DMS53 (cell line): ENCODE measurements at regions not wholly inside any gene's neighbourhood (a gene's known extent, or its start where the extent isn't known, plus 50 kb on each side); places are given as distances from the start of the nearest gene placed in this dataset.

Experiments used
- DNase-seq: peaks from one replicate; lab custom pipeline; 2025; lab: John Stamatoyannopoulos, UW

GRCh38 chr6:126091466-126091865 is 105.1 kb downstream of the TRMT11 start:
- no peak for DNase-seq

DNA sequence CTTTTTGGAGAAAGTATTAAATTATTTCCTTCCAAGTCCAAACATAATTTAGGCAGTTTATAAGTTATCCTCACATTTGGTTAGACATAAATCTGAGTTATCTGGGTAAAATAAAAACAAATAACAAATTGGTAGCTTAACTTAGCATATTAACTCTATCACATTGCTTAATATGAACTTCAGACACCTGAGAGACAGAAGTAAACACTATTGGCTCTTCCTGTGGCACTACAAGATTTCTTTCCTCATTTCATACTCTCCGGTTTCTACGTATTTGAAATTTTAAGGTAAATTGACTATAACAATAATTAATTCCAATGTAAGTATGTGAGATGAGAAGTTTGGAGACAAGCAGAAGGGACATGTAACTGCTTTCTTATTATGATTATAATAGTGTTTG is 106.8 kb downstream of the TRMT11 start:
- DNase-seq = no peak

- DNase-seq = no peak
Measured at GRCh38 chr6:126094411-126094810, 108.1 kb downstream of the TRMT11 start.

- no peak for DNase-seq
Measured at GRCh38 chr6:126100386-126100785, 114.0 kb downstream of the TRMT11 start.

DNA sequence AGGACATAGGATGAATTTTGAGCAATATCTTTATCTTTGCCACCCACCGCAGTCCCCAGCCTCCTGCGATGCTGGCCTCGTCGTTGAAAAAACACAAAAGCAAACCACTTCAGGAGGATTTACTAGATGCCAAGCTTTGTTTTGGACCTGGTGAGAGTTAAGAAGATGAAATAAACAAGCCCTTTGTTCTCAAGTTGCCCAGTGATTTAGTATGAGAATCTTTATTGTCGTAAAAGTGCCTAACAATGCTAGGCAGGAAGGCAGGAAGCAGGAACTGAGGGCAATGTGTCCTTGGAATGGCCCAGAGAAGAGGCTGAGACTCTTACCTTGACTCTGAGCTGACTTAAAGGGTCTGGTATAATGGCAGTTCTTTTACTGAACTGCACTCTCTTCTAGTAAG is 116.0 kb downstream of the TRMT11 start:
- no peak for DNase-seq

DNA sequence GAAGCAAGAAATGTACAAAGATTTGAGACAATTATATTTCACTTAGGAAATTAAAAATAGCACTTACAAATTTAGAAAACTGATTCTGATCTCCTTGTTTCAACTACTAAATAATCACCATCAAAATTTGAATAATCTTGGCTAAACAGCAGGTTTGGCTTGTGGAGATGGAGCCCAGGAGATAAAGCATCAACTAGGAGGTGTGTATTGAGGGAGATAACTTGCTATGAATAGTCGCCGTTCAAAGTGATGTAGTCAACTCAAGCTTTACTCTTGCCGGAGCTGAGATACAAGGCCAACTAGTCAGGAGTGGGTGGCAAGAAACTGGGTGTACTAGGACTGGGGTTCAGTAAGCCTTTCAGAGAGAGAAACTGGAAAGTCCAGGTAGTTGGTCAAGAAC is 117.7 kb downstream of the TRMT11 start:
- DNase-seq = no peak

GRCh38 chr6:126107475-126108166 is 121.3 kb downstream of the TRMT11 start:
- DNase-seq = no peak

DNA sequence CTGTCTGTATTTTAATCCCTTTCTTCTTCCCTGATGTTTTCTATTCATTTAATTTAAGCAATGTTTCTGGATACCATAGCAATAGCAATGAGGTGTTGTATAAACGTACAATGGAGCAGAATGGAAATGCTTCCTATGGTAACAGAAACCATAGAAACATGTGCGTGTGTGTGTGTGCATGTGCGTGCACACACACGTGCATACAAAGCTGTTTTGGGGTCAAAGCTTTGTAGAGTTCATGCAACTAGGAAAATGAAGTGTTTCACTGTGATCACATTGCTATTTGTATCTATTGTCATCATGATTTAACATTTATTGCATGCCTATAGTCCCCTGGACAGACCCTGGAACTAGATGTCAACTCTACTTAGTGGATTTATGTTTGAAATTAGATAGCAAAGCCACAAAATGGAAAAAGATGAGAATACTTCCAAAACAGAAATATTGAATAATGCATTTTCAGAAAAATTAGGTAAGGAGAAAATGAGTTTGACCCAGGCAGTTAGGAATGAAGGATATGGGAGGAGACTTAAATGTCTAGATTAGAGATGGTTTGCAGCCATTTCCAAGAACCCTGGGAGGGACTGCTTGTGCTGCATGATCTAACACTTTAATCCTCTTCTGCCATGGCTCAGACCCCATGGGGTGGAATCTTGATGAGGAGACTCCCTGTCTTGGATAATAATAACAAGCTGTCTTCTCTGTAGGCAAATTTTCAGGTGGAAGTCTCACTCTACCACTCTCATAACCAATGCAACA is 124.4 kb downstream of the TRMT11 start:
- DNase-seq = no peak

DNA sequence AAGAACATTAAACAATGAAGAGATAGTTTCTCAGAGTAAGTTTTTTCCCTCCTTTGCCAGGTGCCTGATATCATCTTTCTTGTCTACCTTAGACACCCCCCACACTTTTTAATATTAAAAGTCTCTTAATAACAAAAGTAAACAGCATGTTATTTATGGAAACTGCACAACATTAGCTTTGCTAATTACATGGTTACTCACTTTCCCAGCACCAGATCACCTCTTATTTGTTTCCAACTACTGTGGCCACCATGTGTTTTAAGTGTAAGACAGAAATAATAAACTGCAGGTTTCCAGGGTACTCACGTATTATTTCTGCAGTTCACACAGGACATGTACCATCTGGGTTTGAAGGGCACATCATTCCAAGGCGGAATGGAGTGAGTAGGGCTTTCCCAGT is 125.0 kb downstream of the TRMT11 start:
- DNase-seq = no peak

GRCh38 chr6:126112171-126112632 is 125.9 kb downstream of the TRMT11 start:
- peak; percentile 70 for DNase-seq

DNA sequence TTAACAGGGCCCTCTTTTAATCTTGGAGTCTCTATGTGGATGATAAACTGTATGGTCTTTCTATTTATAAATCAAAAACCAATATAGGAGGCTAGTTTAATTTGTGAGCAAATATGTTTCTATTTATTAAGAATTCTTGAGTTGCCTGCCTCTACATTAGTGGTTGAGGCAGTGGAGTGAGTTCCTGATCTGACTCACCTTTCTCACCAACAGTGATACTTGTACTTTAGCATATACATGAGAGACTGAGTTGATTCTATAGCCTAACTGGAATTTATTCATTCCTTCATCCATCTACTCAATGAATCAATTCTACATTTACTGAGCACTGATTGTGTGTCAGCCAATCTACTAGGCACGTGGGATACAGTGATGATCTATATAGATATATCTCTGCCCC is 126.9 kb downstream of the TRMT11 start:
- no peak for DNase-seq

DNA sequence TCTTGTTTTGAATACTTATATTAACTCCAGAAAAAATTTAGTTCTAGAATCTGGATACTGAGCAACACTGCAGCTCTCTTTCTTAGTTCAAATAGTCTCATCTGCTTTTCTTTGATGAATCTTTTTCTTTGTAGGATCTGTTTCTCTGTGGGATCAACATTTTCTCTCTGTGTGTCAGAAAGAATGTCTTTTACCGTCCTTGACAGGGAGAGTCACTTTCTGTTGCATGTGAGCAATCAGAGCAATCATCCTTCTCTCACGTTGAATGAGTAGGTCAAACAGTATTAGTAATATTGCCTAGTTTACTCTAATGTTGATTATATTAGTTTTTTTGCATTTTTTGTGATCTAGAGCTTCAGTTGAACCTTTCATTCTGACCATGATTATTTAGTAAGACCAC is 130.9 kb downstream of the TRMT11 start:
- no peak for DNase-seq

DNA sequence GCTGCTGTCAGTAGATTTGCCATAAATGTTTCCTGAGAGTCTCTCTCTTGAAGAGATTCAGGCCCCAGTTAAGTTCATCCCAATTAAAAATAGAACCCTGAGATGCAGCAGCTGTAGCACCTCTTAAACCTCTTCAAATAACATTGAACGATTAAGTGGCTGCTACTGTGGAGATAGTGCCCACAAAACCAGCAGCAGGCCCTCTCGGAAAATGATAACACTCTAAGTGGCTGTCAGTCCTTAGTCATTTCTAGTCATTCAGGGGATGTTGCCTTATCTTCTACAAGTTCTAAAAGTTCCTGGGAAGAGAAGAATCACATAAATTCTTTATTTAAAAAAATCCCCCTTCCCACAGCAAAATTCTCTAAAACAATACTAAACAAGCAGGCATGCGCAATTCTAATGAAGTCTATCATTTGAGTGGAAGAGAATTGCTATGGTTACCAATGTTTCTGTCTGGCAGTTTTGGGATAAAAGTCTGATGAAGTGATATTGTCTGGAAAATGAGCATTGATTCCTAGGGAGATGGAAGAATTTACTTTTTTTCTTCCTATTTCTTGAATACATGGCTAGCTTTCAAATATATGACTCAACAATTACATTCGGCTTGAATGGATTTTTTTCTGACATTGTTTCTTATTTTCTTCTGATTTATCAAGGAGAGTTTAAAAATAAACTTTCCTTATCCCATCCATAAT is 131.9 kb downstream of the TRMT11 start:
- DNase-seq = no peak

DNA sequence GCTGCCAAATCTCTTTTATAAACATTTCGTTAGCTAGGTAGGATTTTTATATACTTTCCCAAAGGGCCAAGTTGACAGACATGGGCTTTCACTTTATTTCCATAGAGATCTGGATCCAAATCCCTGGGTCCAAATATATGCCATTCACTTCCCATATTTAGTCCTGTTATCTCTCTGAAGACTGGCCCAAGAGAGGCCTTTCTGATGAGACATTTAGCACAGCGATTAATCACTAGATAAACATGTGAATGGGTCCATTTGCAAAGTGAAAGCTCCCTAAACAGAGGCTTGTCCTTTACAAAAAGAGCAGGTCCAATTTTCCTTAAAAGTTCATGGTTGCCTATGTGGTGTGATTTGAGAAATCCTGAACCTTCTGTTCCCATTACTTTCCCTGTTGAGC is 132.6 kb downstream of the TRMT11 start:
- no peak for DNase-seq

DNA sequence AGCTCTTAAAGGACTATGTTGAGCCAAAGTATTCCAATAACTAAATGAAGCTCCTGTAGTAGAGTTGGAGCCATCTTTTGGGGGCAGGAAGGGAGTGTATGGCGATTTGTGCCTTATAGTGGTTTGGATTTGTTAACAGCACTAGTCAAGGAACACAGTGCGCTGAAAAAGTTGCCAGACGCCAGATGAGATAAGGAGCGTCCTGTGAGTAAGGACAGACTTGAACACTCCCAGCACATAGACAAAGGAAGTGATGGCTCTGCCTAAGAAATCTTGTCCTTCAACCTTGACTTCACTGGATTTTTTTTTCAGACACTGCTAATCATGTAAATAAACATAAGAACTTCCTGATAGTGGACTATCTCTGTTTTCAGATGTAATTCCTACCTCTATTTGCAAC is 136.9 kb downstream of the TRMT11 start:
- DNase-seq = no peak

DNA sequence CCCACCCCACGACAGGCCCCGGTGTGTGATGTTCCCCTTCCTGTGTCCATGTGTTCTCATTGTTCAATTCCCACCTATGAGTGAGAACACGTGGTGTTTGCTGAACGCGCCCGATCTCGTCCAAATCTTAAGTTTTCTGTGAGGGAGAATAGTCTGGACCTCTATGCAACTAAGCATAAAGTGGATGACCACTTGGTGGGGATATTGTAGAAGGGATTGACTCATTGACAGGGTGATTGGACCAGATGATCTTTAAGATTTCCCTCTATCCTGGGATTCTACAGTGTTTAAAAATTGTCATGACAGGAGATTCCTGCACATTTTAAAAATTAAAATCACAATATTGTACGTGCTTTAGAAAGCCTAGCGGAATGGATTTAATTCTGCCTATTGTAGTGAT is 141.3 kb downstream of the TRMT11 start:
- peak; percentile 1 for DNase-seq

DNA sequence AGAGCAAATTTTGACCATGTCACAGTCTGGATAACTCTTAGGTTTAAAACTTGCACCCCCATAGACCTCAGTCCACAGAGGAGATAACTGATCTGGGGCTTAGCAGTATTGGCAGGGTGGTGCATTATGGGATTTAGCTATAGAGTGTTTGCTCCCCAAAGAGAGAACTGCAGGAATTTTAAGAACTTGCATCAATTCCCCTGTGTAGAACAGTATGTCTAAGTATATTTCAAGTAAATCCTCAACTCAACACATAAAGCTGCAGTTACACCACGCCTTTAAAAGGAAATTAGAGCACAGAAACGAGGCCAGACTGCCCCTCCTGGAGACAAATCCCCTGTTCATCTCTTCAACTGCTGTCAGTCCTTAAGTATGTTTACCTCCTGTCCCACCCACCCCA is 144.9 kb downstream of the TRMT11 start:
- DNase-seq = no peak

DNA sequence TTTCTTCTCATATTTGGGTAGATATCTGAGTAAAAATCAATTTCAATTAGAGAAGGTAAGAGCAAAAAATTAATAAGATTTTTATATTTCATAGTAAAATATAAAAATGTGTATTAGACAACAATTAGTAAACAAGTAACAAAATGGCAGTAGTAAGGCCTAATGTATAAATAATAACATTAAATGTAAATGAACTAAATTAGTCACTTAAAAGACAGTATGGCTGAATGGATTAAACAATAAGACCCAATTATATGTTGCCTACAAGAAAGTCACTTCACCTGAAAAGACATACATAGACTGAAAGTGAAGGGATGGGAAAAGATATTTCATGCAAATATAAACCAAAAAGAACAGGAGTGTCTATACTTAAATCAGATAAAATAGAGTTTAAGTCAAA is 147.6 kb downstream of the TRMT11 start:
- no peak for DNase-seq

DNA sequence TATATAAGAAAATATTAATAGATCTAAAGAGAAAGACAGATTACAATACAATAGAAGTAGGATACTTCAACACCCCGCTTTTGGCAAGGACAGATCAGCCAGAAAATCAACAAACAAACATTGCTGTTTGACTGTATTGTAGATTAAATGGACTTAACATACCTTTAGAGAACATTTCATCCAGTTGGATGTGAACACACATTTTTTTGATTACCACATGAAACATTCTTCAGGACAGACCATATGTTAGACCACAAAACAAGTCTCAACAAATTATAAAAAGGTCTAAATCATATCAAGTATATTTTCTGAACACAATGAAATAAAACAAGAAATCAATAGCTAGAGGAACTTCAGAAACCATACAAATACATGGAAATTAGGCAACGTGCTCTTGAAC is 148.2 kb downstream of the TRMT11 start:
- DNase-seq = no peak

GRCh38 chr6:126140015-126140414 is 153.7 kb downstream of the TRMT11 start:
- no peak for DNase-seq

DNA sequence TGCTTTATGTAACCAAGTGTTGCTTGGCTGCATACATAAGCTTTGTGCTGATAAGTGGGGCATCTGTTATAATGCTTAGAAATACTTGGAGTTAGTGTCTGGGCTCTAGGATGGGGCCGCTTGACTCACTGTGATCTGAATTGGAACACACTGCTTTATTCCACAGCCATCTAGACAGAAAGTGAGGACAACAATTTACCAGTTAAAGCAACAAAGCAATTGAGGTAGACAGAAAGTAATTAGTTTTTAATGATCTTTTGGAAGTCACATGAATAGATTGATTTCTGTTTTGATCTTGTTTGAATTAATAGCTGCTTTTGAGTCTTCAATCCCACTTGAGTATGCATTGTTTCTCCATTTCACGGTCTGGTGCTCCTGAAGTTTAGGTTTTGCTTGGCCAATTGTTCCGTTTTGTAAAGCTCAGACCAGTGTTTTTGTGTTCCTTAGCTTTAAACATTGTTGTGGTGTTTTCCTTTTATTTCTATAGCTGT is 157.5 kb downstream of the TRMT11 start:
- no peak for DNase-seq

- DNase-seq = no peak
Measured at GRCh38 chr6:126145351-126145750, 159.0 kb downstream of the TRMT11 start.

- no peak for DNase-seq
Measured at GRCh38 chr6:126147291-126147815, 161.0 kb downstream of the TRMT11 start.
